ENCODE measurements at regions not wholly inside any gene's neighbourhood (a gene's known extent, or its start where the extent isn't known, plus 50 kb on each side); places are given as distances from the start of the nearest gene placed in this dataset.

DNA sequence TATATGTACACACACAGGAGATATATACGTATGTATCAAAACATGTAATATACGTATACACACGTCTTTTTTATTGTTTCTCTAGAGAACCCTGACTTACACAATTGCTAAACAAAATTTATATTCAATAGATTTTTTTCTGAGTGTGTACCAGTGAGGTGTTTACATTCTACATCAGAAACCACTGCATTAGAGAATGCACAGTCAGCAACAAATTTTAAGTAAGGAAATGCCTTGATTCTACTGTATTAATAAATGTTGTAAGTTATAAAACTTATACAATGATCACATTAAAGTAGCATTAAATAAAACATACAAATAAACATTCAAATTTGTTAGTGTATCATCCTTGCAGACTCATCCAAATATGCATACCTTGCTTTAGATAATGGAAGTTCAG lies 376.4 kb upstream of the FAM98A start:
- DNase-seq (ENCODE audit: extremely low read depth, low read depth), result no peak
- TF ChIP-seq, protein P1, sequence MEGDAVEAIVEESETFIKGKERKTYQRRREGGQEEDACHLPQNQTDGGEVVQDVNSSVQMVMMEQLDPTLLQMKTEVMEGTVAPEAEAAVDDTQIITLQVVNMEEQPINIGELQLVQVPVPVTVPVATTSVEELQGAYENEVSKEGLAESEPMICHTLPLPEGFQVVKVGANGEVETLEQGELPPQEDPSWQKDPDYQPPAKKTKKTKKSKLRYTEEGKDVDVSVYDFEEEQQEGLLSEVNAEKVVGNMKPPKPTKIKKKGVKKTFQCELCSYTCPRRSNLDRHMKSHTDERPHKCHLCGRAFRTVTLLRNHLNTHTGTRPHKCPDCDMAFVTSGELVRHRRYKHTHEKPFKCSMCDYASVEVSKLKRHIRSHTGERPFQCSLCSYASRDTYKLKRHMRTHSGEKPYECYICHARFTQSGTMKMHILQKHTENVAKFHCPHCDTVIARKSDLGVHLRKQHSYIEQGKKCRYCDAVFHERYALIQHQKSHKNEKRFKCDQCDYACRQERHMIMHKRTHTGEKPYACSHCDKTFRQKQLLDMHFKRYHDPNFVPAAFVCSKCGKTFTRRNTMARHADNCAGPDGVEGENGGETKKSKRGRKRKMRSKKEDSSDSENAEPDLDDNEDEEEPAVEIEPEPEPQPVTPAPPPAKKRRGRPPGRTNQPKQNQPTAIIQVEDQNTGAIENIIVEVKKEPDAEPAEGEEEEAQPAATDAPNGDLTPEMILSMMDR (IDR thresholded peaks at IDR 0.05; ENCODE audit: low read depth, low read length, missing control alignments), result no peak
- H3K4me3 ChIP-seq (replicated peaks; ENCODE audit: low read depth, low read length), result no peak overlapping the region

DNA sequence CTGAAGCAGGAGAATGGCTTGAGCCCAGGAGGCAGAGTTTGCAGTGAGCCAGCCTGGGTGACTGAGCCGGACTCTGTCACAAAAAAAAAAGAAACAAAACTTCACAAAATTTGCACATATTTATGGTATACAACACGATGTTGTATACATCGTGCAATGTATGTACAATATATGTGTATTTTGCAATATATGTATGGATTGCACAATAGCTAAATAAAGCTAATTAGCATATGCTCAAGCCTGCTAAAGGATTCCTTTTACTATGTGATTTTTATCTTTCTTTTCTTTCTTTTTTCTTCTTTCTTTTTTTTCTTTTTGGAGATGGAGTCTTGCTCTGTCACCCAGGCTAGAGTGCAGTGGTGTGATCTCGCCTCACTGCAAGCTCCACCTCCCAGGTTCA lies 368.0 kb upstream of the FAM98A start:
- DNase-seq (ENCODE audit: extremely low read depth, low read depth), result no peak
- TF ChIP-seq, protein P1 (IDR thresholded peaks at IDR 0.05; ENCODE audit: low read depth, low read length, missing control alignments), result no peak
- no peak overlapping the region for H3K4me3 ChIP-seq (replicated peaks; ENCODE audit: low read depth, low read length)

DNA sequence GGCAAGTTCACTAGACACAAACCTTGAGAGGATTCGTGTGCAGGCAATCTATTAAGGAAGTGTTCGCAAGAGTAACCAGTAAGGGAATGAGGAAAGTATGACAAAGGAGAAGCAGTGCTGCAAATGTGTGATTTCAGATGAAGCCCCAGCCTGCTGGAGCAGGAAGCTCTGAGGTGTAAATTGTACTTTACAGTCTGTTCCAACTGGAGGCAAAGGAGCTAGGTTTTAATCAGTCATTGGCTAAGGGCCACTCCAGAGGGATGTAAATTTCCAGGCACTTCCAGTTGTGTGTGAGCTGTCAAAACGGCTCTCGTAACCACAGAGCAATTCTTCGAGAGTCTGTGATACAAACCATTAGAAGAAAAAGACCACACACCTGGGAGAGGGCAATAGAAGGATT lies 359.5 kb upstream of the FAM98A start:
- DNase-seq (ENCODE audit: extremely low read depth, low read depth), result no peak
- TF ChIP-seq, protein P1 (IDR thresholded peaks at IDR 0.05; ENCODE audit: low read depth, low read length, missing control alignments), result no peak
- H3K4me3 ChIP-seq (replicated peaks; ENCODE audit: low read depth, low read length), result no peak overlapping the region

DNA sequence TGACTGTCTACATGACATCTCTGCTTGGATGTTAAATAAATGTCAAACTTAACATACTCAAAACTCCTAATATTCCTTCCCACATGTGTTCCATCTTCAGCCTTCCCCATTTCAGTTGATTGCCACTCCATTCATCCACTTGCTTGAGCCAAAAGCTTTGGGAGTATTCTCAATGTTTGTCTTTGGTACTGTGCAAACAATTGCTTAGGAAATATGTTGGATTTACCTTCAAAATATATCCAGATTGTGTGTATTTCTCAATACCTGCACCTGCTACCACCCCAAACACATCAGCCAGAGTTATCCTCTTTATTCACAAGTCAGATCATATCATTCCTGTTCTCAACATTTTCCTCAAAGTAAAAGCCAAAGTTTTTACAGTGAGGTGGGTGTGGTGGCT lies 350.3 kb upstream of the FAM98A start:
- TF ChIP-seq, protein P1 (IDR thresholded peaks at IDR 0.05; ENCODE audit: low read depth, low read length, missing control alignments), result no peak
- DNase-seq (ENCODE audit: extremely low read depth, low read depth), result no peak
- no peak overlapping the region for H3K4me3 ChIP-seq (replicated peaks; ENCODE audit: low read depth, low read length)

DNA sequence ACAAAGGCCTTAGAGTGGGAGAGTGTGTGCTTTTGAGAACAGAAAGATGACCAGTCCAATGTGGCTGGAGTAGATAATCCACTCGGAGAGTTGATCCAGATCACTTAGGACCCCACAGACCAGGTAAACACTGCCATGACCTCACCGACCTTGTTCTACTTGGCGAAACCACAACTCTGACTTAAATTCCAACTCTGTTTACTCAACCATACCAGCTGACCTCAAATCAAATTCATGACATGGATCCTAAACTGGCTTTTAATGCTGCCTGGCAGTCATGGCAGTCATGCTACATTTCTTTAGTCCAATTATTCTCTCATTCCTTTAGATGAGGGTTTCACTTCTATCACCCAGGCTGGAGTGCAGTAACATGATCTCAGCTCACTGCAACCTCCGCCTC lies 347.1 kb upstream of the FAM98A start:
- no peak for DNase-seq (ENCODE audit: extremely low read depth, low read depth)
- no peak overlapping the region for H3K4me3 ChIP-seq (replicated peaks; ENCODE audit: low read depth, low read length)
- TF ChIP-seq, protein P1 (IDR thresholded peaks at IDR 0.05; ENCODE audit: low read depth, low read length, missing control alignments), result no peak

DNA sequence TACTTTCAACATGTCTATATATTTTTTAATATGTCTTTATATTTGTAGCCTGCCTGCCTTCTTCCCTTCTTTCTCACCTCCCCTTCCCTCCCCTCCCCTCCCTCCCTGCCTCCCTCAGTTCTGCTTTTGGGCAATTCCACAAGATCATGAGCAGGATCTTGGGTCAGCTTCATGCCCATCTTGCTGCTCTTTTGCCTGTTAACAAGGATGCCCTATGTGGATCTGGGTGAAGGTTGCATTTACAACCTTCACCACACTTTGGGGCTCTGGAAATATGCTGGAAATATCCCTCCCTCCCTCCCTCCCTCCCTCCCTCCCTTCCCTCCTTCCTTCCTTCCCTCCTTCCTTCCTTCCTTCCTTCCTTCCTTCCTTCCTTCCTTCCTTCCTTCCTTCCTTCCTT lies 334.1 kb upstream of the FAM98A start:
- TF ChIP-seq, protein P1 (IDR thresholded peaks at IDR 0.05; ENCODE audit: low read depth, low read length, missing control alignments), result no peak
- DNase-seq (ENCODE audit: extremely low read depth, low read depth), result no peak
- H3K4me3 ChIP-seq (replicated peaks; ENCODE audit: low read depth, low read length), result no peak overlapping the region

DNA sequence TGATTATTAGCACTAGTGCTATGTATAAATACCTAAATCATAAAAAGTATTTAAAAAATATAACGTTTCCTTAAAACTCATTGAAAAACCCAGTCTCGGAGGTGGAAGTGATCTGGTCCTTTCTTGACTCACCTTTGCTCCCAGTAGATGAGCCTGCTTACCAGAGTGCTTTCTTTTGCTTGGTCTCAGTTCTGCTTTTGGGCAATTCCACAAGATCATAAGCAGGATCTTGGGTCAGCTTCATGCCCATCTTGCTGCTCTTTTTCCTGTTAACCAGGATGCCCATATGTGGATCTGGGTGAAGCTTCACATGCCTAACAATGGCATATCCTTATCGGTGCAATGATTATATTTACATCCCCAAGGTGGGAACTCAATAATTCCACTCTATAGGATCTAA lies 332.1 kb upstream of the FAM98A start:
- TF ChIP-seq, protein P1 (IDR thresholded peaks at IDR 0.05; ENCODE audit: low read depth, low read length, missing control alignments), result no peak
- DNase-seq (ENCODE audit: extremely low read depth, low read depth), result no peak
- no peak overlapping the region for H3K4me3 ChIP-seq (replicated peaks; ENCODE audit: low read depth, low read length)

All from HFF-Myc (cell line).